Mucosa of gallbladder (tissue), 1 donor: ENCODE measurements at regions not wholly inside any gene's neighbourhood (a gene's known extent, or its start where the extent isn't known, plus 50 kb on each side); places are given as distances from the start of the nearest gene placed in this dataset.

Experiments
- DNase-seq: peaks from one replicate; pipeline ENCODE4 v3.0.0-alpha.2; 2020; ENCODE audit warnings: low spot score
- donor health status: DM: no; HTN: no; CAD: no.

- no peak for DNase-seq
These were observed 145.3 kb downstream of the FAM83B start for GRCh38 chr6:54991761-54992330.

DNA sequence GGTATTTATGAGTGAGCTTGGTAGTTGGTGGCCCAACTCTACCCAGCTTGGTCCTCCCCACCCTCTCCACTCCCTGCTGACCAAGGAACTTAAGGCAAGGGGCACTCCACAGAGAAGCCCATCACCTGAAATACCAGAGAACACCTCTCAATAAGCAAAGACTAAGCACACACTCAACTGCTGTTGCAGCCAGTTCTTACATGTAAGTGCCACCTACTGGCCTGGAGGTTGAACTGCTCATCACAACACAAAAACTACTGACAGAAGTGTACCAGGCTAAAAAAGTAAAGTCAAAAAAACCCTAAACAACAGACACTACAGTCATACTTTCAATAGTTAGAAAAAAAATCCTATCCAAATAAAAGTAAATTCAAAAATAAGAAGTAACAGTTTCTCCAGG, 146.2 kb downstream of the FAM83B start:
- no peak for DNase-seq

- no peak for DNase-seq
These were observed 146.7 kb downstream of the FAM83B start for GRCh38 chr6:54993294-54993693.

- no peak for DNase-seq
These were observed 147.4 kb downstream of the FAM83B start for GRCh38 chr6:54993948-54994347.

DNA sequence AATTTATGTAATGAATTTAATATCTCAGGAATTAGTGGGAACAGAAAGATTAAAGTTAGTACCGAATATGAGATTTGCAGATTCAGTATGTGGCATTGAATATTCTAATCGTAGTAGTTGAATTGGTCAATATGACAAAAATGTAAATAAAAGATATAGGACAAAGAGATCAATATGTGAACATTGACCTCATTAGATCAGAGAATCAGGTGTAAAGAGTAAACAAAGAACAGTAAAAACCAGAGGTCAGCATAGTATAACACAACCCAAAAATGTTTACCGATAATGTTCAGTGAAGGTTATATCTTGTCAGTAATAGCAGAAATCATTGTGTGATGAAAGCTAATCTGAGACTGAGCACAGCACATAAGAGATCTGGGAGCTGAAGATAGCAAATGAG, 152.0 kb downstream of the FAM83B start:
- DNase-seq: no peak

DNA sequence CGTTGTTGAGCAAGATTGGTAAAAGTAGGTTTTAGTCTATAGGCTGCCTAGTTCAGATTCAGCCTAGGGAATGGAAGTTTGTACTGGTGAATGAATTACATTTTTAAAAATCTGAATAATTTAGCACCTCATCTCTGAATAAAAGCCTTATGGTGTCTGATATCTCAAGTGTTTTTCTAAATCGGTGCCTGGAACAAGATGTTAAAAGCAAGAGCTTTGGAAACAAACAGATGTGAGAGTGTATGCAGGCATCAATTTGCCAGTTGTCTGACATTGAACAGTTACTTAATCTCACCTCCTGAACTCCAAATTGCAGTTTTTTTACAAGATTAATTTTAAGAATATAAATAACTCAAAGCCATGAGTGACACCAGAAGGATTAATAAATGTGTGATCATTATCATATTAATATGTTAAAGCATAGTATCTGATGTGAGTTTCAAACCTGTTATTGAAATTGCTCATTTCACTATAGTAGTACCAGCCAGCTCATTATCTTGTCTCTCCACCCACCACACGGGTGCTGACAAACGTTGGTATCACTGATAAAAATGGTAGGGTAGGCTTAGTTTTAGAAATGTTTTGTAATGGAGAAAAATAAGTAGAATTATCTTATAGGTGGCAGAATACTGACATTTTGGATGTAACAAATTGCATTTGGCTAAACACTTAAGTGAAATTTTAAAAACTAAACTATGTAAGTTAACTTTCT, 157.3 kb downstream of the FAM83B start:
- no peak for DNase-seq

DNA sequence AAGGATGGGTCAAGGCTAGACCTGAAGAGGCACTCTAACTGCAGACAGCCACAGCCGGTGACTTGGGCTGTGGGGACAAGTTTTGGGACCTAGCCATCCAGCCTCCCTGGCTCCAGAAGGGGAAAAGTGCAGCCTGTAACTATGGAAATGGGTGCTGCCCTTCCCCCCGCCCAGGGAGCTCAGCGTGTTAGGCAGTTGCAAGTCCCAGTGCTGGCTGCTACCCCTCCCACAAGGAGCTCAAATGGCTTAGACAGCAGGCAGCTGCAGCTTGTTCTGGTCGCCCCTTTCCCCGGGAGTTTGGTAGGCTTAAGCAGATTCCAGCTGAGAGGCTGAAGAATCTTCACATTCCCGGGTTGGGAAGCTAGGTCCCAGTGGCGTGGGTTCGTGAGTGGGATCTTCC, 162.6 kb downstream of the FAM83B start:
- no peak for DNase-seq

- DNase-seq: no peak
These were observed 163.3 kb upstream of the HCRTR2 start for GRCh38 chr6:55011034-55011433.

- no peak for DNase-seq
These were observed 161.9 kb upstream of the HCRTR2 start for GRCh38 chr6:55012454-55012853.

DNA sequence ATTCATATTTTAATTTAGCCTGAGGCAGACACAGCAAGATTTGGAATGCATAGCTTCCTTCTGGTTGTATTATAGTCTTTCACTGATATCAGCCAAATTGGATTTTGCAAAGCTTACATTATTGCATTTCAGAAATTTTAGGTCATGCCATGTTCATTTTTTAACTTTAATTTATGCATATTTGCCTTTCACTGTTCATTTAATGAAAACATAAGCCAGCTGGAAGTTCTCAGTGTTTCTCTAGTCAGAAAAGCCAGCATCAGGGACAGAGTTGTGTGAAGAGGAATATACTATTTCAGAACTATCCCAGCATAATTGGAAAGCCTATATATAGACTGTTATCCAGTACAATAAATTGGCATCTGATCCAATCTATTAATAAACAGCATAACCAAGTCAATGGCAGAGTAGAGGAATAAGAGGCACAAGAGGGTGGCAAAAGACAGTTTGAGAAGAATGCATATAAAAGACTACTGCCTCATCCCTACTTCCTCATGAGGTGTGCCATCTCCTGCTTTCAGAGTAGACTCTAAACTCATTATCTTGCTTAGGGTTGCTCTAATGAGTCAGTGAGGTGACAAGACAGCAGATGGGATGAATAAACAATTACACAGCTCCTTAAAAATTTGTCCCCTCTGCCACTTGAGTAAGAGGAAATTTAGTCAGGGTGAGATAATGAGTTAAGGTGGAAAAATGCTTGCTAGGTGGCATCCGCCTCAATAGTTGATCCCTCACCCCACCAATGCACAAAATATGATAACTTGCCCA, 159.8 kb upstream of the HCRTR2 start:
- DNase-seq: no peak

GRCh38 chr6:55016261-55016660, 158.1 kb upstream of the HCRTR2 start:
- DNase-seq: peak; percentile 46

- no peak for DNase-seq
These were observed 156.6 kb upstream of the HCRTR2 start for GRCh38 chr6:55017555-55018300.

DNA sequence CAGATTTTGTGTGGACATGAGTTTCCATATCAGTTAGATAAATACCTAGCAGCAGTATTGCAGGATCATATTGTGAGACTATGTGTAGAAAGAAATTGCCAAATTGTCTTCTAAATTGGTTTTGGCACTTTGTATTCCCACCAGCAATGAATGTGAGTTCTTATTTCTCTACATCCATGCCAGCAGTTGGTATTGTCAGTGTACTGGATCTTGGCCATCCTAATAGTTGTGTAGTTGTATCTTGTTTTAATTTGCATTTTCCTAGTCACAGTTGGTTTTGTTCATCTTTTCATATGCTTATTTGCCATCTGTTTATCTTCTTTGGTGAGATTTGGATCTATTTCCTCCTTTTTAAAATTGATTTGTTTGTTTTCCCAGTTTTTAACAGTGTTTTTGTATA, 154.7 kb upstream of the HCRTR2 start:
- DNase-seq: no peak

DNA sequence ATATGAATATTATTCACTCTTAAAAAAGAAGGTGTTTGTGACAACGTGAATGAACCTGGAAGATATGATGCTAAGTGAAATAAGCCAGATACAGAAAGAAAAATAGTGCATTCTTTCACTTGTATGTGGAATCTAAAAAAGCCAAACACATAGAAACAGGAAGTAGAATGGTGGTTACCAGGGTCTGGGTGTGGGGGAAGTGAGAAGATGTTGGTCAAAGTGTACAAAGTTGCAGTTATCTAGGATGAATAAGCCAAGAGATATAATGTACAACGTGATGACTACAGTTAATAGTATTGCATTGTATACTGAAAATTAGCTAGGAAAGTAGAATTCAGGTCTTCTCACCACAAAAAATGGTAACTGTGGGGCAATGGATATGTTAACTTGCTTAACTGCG, 151.1 kb upstream of the HCRTR2 start:
- DNase-seq: no peak

DNA sequence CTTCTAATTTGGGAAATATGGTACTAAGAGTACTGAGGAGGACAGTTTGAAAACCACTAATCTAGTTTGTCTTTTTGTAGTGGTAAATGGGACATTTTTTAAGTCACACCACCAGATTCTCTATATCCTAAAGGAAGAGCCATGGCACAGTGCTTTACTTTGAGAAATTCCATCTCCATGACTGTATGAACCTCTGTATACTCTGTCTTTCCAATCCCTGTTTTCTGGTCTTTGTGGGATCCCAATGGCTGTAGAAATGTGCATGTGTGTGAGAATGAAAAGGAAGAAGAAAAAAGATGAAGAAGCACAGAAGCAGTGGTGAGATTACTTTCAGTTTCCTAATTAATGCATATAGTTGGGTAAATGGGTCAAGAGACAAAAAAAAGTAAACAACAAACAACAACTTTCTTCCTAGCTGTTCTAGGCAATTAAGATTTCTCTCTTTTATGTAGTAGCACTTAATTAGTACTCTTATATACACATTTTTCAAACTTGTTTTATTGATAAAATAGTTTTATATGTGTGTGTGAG, 141.2 kb upstream of the HCRTR2 start:
- no peak for DNase-seq

DNA sequence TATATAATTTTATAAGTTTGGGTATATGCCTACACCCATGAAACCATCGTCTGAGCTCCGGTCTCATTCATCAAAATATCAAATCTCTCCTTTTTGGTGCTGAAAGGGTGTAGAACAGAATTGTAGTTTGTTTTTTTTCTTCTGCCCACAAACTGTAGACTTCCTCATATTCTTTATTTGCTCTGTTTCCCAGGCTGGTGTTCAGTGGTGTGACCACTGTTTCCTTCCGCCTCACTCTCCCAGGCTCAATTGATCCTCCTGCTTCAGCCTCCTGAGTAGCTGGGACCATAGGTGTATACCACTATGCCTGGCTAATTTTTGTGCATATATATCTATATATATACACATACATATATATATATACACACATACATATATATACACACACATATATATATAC, 139.6 kb upstream of the HCRTR2 start:
- no peak for DNase-seq

DNA sequence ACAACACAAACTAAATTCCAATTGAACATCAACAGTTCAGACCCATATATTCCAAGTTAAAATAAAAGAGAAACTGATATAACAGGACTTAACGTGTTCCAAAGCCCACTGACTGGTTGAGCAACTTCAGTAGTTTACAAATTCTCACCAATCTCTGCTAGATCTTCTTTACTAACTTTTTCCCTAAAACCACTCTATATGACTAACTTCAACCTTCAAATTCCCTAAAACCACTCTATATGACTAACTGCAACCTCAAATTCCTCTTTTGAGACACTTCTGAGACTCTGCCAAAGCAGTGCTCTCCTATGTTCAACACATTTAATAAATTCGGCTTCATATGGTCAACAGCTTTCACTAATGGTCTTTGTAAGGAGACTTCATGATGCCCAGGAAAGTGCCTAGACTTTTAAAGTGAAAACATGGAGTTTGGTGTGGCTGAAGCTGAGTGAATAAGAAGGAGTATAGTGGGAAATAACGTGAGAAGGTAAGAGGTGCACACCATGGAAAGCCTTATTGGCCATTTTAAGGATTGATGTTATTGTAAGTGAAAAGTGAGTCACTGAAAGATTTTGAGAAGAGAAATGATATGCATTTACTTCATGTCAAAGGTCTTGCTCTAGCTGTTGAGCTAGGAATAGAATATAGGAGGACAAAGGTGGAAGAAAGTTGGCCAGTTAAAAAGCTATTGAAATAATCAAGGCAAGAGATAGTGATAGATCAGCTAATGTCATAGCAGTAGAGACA, 134.0 kb upstream of the HCRTR2 start:
- no peak for DNase-seq

- DNase-seq: no peak
These were observed 127.4 kb upstream of the HCRTR2 start for GRCh38 chr6:55046869-55047422.

DNA sequence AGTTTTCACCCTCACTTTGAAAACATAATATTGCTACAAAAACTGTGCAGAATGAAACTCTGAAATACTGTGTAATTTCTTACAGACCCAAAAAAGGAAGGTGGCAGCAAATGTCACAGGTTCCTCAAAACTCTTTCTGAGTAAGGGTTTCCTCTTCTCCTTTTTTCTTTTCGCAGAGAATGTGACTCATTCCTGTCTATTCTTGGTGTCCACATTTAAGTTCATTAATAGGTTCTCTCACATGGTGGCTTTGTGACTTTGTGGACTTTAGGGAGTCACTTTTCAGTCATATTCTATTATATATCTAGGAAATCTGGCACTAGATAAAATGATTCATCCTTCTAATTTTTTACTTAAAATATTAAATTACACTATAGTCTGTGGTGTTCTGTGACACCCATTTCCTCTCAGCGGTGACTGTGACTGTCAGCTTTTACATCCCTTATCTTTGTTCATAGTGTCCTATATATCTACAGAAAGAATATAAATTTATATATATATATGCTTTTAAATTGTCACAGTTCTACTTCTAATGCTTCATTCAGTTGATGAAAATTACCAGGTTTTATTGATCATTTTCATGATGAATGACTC, 126.8 kb upstream of the HCRTR2 start:
- DNase-seq: no peak

GRCh38 chr6:55049866-55050265, 124.4 kb upstream of the HCRTR2 start:
- no peak for DNase-seq

- no peak for DNase-seq
These were observed 121.5 kb upstream of the HCRTR2 start for GRCh38 chr6:55052846-55053245.
